Thoracic aorta (tissue), 2 donors: ENCODE measurements at regions not wholly inside any gene's neighbourhood (a gene's known extent, or its start where the extent isn't known, plus 50 kb on each side); places are given as distances from the start of the nearest gene placed in this dataset.

Experiments
- ATAC-seq: fragments of 150-250 bp; one replicate; pipeline ENCODE4 v1.8.0; 2017; ENCODE audit warnings: low read depth; ENCODE audit not compliant: insufficient number of reproducible peaks, low FRiP score
- DNase-seq: peaks from one replicate; pipeline ENCODE4 v3.0.0-alpha.2; 2020; ENCODE audit warnings: low spot score
- H3K27ac ChIP-seq, 2 donors: fragments of 200-600 bp; sonication (generic); 1 replicate in 1 of 2; 2 replicates in 1 of 2; pipeline ENCODE4 v1.5.1; 2016; ENCODE audit warnings: mild to moderate bottlenecking in 2 of 2, moderate library complexity in 2 of 2
- H3K27me3 ChIP-seq: fragments of 200-600 bp; sonication (generic); replicated peaks from 2 replicates; pipeline ENCODE4 v1.6.0; 2016; ENCODE audit warnings: mild to moderate bottlenecking; ENCODE audit not compliant: insufficient read depth
- H3K36me3 ChIP-seq: fragments of 200-600 bp; sonication (generic); one replicate; pipeline ENCODE4 v1.5.1; 2016
- H3K4me1 ChIP-seq, 2 donors: fragments of 200-600 bp; sonication (generic); 1 replicate in 1 of 2; 2 replicates in 1 of 2; pipeline versions ENCODE4 v1.5.1 to v1.6.0; 2016; ENCODE audit warnings: low read depth in 2 of 2, mild to moderate bottlenecking in 1 of 2; ENCODE audit not compliant: control insufficient read depth in 1 of 2
- H3K4me3 ChIP-seq: fragments of 200-600 bp; sonication (generic); 2 replicates; pipeline ENCODE4 v1.5.1; 2016; ENCODE audit warnings: mild to moderate bottlenecking
- H3K9me3 ChIP-seq: fragments of 200-600 bp; sonication (generic); 2 replicates; pipeline ENCODE4 v1.5.1; 2016
- CTCF ChIP-seq: fragments of 200-600 bp; sonication (generic); IDR thresholded peaks from one replicate; pipeline ENCODE4 v1.5.1; 2019; ENCODE audit warnings: antibody characterized with exemption

DNA sequence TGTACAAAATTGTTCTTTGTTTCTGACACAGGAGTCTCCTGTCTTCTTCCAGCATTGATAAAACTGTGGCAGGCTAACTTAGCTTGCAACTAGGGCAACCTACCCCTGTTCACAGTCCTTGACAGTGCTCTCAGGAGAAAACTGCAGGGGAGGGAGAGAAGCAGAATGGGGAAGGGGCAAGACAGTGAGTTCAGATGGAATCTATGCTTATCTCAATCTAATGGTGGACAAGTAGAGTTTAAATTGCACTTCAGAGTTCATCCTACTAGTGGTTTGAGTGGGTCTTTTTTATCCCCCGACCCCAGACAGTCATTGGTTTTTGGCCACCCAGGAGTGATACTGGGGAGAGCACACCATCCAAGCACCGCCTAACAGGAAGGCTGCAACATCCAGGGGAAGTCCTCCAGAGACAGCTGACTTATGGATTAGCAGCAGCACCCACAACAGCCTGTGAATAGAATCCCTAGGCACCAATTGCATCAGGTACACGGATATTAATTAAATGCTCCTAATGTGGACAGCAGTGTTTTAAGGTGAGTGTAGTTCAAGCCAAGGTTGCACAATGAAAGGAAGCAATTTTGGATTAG is 236.6 kb downstream of the NHLRC3 start:
- TF ChIP-seq CTCF, result no peak
- H3K4me3 ChIP-seq, result no peak overlapping the region

GRCh38 chr13:39279077-39279476 is 240.8 kb downstream of the NHLRC3 start:
- Histone ChIP-seq H3K4me1 (peaks cover 0 to 8% of the 10 kb centered on the region in 2 donors), H3K27ac (no peak overlapping the region), H3K36me3 (no peaks in the 10 kb centered on the region), H3K9me3 (no peaks in the 10 kb centered on the region), H3K27me3 (no peaks in the 10 kb centered on the region), H3K4me3 (no peak overlapping the region)
- no peak for ATAC-seq
- DNase-seq, result no peak
- TF ChIP-seq CTCF, result no peak

More for the DNA sequence above, 236.6 kb downstream of the NHLRC3 start:
- Histone ChIP-seq H3K27me3 (no peaks in the 10 kb centered on the region), H3K9me3 (no peaks in the 10 kb centered on the region), H3K36me3 (no peaks in the 10 kb centered on the region), H3K4me1 (peaks cover 0 to 8% of the 10 kb centered on the region in 2 donors), H3K27ac (no peak overlapping the region)
- DNase-seq, result no peak
- ATAC-seq, result no peak

DNA sequence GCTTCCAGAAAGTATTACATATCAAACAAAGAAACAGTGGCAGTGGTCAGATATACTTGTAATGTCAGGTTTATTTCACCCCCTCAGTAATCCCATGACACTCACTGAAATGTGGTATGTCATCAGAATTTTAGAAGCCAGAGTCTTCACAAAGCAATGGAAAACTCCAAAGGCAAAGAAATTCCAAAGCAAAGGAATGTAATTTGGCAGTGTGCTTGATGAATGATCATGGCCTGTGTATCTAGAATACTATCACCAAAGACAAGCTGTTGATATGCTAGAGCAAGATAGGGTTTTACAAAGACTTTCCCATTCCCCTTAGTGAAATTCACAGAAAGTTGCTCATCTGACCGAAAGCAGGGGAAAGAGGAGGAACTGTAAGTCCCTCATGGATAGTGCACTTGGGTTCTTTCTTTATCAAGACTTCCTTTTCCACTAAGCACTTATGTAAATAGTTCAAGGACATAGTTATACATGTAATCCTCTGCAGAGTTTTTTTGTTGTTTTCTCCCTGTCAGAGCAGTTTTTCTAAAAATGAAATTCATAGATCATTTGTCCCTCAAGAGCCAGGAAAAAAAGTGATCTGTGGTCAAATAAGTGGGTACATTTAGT is 243.4 kb downstream of the NHLRC3 start:
- ATAC-seq (no peak), DNase-seq (no peak)
- H3K27ac ChIP-seq, result no peak overlapping the region
- H3K4me1 ChIP-seq, result no peaks in the 10 kb centered on the region
- H3K36me3 ChIP-seq, result no peaks in the 10 kb centered on the region
- no peak for TF ChIP-seq CTCF
- H3K4me3 ChIP-seq, result no peak overlapping the region
- no peaks in the 10 kb centered on the region for H3K27me3 ChIP-seq
- H3K9me3 ChIP-seq, result no peaks in the 10 kb centered on the region

GRCh38 chr13:39282400-39282972 is 244.2 kb downstream of the NHLRC3 start:
- DNase-seq (no peak), ATAC-seq (no peak)
- Histone ChIP-seq H3K4me3 (no peak overlapping the region), H3K9me3 (peaks cover under 1% of the 10 kb centered on the region), H3K36me3 (no peaks in the 10 kb centered on the region), H3K27me3 (no peaks in the 10 kb centered on the region), H3K4me1 (no peaks in the 10 kb centered on the region), H3K27ac (no peak overlapping the region)
- TF ChIP-seq CTCF, result no peak

- no peak overlapping the region for H3K4me3 ChIP-seq
- ATAC-seq, result no peak
- TF ChIP-seq CTCF, result no peak
- H3K4me1 ChIP-seq, result no peaks in the 10 kb centered on the region
- no peaks in the 10 kb centered on the region for H3K36me3 ChIP-seq
- H3K27me3 ChIP-seq, result no peaks in the 10 kb centered on the region
- H3K9me3 ChIP-seq, result peaks cover 6% of the 10 kb centered on the region
- H3K27ac ChIP-seq, result no peak overlapping the region
- DNase-seq, result no peak
Observed at GRCh38 chr13:39283072-39283471, 244.8 kb downstream of the NHLRC3 start.
